ENCODE measurements at regions not wholly inside any gene's neighbourhood (a gene's known extent, or its start where the extent isn't known, plus 50 kb on each side); places are given as distances from the start of the nearest gene placed in this dataset.

GRCh38 chr2:49255409-49255971, 101.2 kb upstream of the FSHR start:
- no peak for TF ChIP-seq CTCF (IDR thresholded peaks at IDR 0.05)
- H3K27me3 Mint-ChIP-seq (ENCODE audit: low read depth in 3 of 3), result no peaks in the 10 kb centered on the region
- H4K20me1 ChIP-seq (ENCODE audit: insufficient read depth, low read length), result no peaks in the 10 kb centered on the region
- H3K9me3 ChIP-seq (replicated peaks in 1 of 2; ENCODE audit: control insufficient read depth in 1 of 2, insufficient read depth in 1 of 2, low read length in 2 of 2), result no peaks in the 10 kb centered on the region
- no peaks in the 10 kb centered on the region for H3K36me3 ChIP-seq (replicated peaks in 1 of 2; ENCODE audit: control insufficient read depth in 1 of 2, insufficient read depth in 2 of 2, low read length in 2 of 2)
- H3K4me3 Mint-ChIP-seq, result no peak overlapping the region
- no peak overlapping the region for H3K4me2 ChIP-seq (replicated peaks; ENCODE audit: extremely low read depth, low read length, poor library complexity, severe bottlenecking)
- H2AFZ ChIP-seq (ENCODE audit: insufficient read depth, low read depth, low read length, poor library complexity, severe bottlenecking), result no peak overlapping the region
- no peaks in the 10 kb centered on the region for H3K4me1 ChIP-seq (ENCODE audit: control insufficient read depth in 1 of 2, insufficient read depth in 2 of 2, low read length in 2 of 2)
- H3K79me2 ChIP-seq (ENCODE audit: insufficient read depth, low read length), result no peaks in the 10 kb centered on the region
- no peaks in the 10 kb centered on the region for H3K27me3 ChIP-seq (ENCODE audit: control insufficient read depth in 2 of 2, insufficient read depth in 2 of 2, low read length in 2 of 2)
- H3K4me3 ChIP-seq (replicated peaks in 1 of 3; ENCODE audit: low read depth in 2 of 3, low read length in 3 of 3), result no peak overlapping the region
- H3K36me3 Mint-ChIP-seq, result no peaks in the 10 kb centered on the region
- WGBS (ENCODE audit: insufficient coverage), result 100% methylated on average over 1 of the region's 3 CpGs
- H3K9ac ChIP-seq (ENCODE audit: insufficient read depth, low read length, poor library complexity, severe bottlenecking), result no peak overlapping the region
- intact Hi-C loops (cut with micrococcal nuclease), result no loop called here
- no peak overlapping the region for H3K27ac Mint-ChIP-seq
- no peak for DNase-seq
- H3K27ac ChIP-seq (ENCODE audit: low read depth in 1 of 2, low read length in 2 of 2), result no peak overlapping the region
- no peaks in the 10 kb centered on the region for H3K4me1 Mint-ChIP-seq
- no peaks in the 10 kb centered on the region for H3K9me3 Mint-ChIP-seq

GRCh38 chr2:49254401-49254800, 100.1 kb upstream of the FSHR start:
- H3K4me3 Mint-ChIP-seq, result no peak overlapping the region
- no peaks in the 10 kb centered on the region for H3K9me3 Mint-ChIP-seq
- no peaks in the 10 kb centered on the region for H3K4me1 Mint-ChIP-seq
- intact Hi-C loops (cut with micrococcal nuclease), result no loop called here
- Histone ChIP-seq H3K9me3 (replicated peaks in 1 of 2; ENCODE audit: control insufficient read depth in 1 of 2, insufficient read depth in 1 of 2, low read length in 2 of 2) (no peaks in the 10 kb centered on the region), H3K36me3 (replicated peaks in 1 of 2; ENCODE audit: control insufficient read depth in 1 of 2, insufficient read depth in 2 of 2, low read length in 2 of 2) (no peaks in the 10 kb centered on the region), H3K4me2 (replicated peaks; ENCODE audit: extremely low read depth, low read length, poor library complexity, severe bottlenecking) (no peak overlapping the region), H2AFZ (ENCODE audit: insufficient read depth, low read depth, low read length, poor library complexity, severe bottlenecking) (no peak overlapping the region), H3K9ac (ENCODE audit: insufficient read depth, low read length, poor library complexity, severe bottlenecking) (no peak overlapping the region), H4K20me1 (ENCODE audit: insufficient read depth, low read length) (no peaks in the 10 kb centered on the region), H3K4me1 (ENCODE audit: control insufficient read depth in 1 of 2, insufficient read depth in 2 of 2, low read length in 2 of 2) (no peaks in the 10 kb centered on the region), H3K4me3 (replicated peaks in 1 of 3; ENCODE audit: low read depth in 2 of 3, low read length in 3 of 3) (no peak overlapping the region), H3K27me3 (ENCODE audit: control insufficient read depth in 2 of 2, insufficient read depth in 2 of 2, low read length in 2 of 2) (no peaks in the 10 kb centered on the region), H3K79me2 (ENCODE audit: insufficient read depth, low read length) (no peaks in the 10 kb centered on the region), H3K27ac (ENCODE audit: low read depth in 1 of 2, low read length in 2 of 2) (no peak overlapping the region)
- no peak for DNase-seq
- WGBS (ENCODE audit: insufficient coverage), result 72% methylated on average over 2 of the region's 6 CpGs
- H3K36me3 Mint-ChIP-seq, result no peaks in the 10 kb centered on the region
- no peak overlapping the region for H3K27ac Mint-ChIP-seq
- TF ChIP-seq CTCF (IDR thresholded peaks at IDR 0.05), result no peak
- H3K27me3 Mint-ChIP-seq (ENCODE audit: low read depth in 3 of 3), result no peaks in the 10 kb centered on the region

Data from CD14-positive monocyte (primary cell).